ENCODE measurements at regions not wholly inside any gene's neighbourhood (a gene's known extent, or its start where the extent isn't known, plus 50 kb on each side); places are given as distances from the start of the nearest gene placed in this dataset.

- no peak for DNase-seq (ENCODE audit: low read depth)
- TF ChIP-seq CTCF (IDR thresholded peaks at IDR 0.05; ENCODE audit: low read length, missing control alignments) = no peak
- H3K4me3 ChIP-seq (replicated peaks; ENCODE audit: low read depth, low read length) = no peak overlapping the region
Observed at GRCh38 chr3:84126160-84126559, 832.6 kb upstream of the CADM2 start.

GRCh38 chr3:84128024-84128423, 830.8 kb upstream of the CADM2 start:
- TF ChIP-seq CTCF (IDR thresholded peaks at IDR 0.05; ENCODE audit: low read length, missing control alignments) = no peak
- no peak overlapping the region for H3K4me3 ChIP-seq (replicated peaks; ENCODE audit: low read depth, low read length)
- DNase-seq (ENCODE audit: low read depth) = no peak

- H3K4me3 ChIP-seq (replicated peaks; ENCODE audit: low read depth, low read length) = no peak overlapping the region
- DNase-seq (ENCODE audit: low read depth) = no peak
- no peak for TF ChIP-seq CTCF (IDR thresholded peaks at IDR 0.05; ENCODE audit: low read length, missing control alignments)
Observed at GRCh38 chr3:84136425-84136824, 822.4 kb upstream of the CADM2 start.

- DNase-seq (ENCODE audit: low read depth) = no peak
- no peak for TF ChIP-seq CTCF (IDR thresholded peaks at IDR 0.05; ENCODE audit: low read length, missing control alignments)
- H3K4me3 ChIP-seq (replicated peaks; ENCODE audit: low read depth, low read length) = no peak overlapping the region
Observed at GRCh38 chr3:84140631-84141030, 818.2 kb upstream of the CADM2 start.

- TF ChIP-seq CTCF (IDR thresholded peaks at IDR 0.05; ENCODE audit: low read length, missing control alignments) = no peak
- no peak overlapping the region for H3K4me3 ChIP-seq (replicated peaks; ENCODE audit: low read depth, low read length)
- no peak for DNase-seq (ENCODE audit: low read depth)
Observed at GRCh38 chr3:84141571-84141970, 817.2 kb upstream of the CADM2 start.

- TF ChIP-seq CTCF (IDR thresholded peaks at IDR 0.05; ENCODE audit: low read length, missing control alignments) = no peak
- no peak overlapping the region for H3K4me3 ChIP-seq (replicated peaks; ENCODE audit: low read depth, low read length)
- no peak for DNase-seq (ENCODE audit: low read depth)
Observed at GRCh38 chr3:84165328-84165727, 793.5 kb upstream of the CADM2 start.

- DNase-seq (ENCODE audit: low read depth) = no peak
- no peak overlapping the region for H3K4me3 ChIP-seq (replicated peaks; ENCODE audit: low read depth, low read length)
- TF ChIP-seq CTCF (IDR thresholded peaks at IDR 0.05; ENCODE audit: low read length, missing control alignments) = no peak
Observed at GRCh38 chr3:84175449-84175848, 783.3 kb upstream of the CADM2 start.

Measured in fibroblast of pulmonary artery (primary cell).